ENCODE measurements at regions not wholly inside any gene's neighbourhood (a gene's known extent, or its start where the extent isn't known, plus 50 kb on each side); places are given as distances from the start of the nearest gene placed in this dataset.

DNA sequence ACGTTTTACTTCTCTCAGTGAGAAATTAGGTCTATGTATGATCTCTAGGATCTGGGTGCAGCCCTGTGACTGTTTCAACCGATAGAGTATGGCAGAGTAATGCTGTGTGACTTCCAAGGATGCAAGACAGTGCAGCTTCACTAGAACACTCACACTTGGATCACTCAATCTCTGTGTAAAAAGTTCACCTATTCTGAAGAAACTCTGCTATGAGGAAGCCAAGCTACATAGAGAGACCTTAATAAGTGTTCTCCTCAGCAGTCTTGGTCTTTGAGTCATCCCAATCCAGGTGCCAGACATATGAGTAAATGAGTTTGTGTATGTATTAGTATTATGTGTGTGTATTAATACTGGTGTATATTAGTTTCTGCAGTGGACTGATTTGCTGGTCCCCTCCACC lies 335.0 kb downstream of the NR4A2 start:
- Histone ChIP-seq H3K4me1 (no peaks in the 10 kb centered on the region), H3K9me3 (no peaks in the 10 kb centered on the region), H3K4me3 (no peak overlapping the region), H3K27me3 (no peaks in the 10 kb centered on the region), H3K27ac (no peak overlapping the region), H3K36me3 (no peaks in the 10 kb centered on the region)
- 71 to 91% methylated on average over 2 of the region's 2 CpGs for WGBS, 2 donors (ENCODE audit: low coverage in 1 of 2)
- no peak for TF ChIP-seq POLR2A (IDR thresholded peaks at IDR 0.05)
- no peak for TF ChIP-seq EP300 (IDR thresholded peaks at IDR 0.05)
- TF ChIP-seq POLR2AphosphoS5 (IDR thresholded peaks at IDR 0.05): no peak
- TF ChIP-seq, protein P1, sequence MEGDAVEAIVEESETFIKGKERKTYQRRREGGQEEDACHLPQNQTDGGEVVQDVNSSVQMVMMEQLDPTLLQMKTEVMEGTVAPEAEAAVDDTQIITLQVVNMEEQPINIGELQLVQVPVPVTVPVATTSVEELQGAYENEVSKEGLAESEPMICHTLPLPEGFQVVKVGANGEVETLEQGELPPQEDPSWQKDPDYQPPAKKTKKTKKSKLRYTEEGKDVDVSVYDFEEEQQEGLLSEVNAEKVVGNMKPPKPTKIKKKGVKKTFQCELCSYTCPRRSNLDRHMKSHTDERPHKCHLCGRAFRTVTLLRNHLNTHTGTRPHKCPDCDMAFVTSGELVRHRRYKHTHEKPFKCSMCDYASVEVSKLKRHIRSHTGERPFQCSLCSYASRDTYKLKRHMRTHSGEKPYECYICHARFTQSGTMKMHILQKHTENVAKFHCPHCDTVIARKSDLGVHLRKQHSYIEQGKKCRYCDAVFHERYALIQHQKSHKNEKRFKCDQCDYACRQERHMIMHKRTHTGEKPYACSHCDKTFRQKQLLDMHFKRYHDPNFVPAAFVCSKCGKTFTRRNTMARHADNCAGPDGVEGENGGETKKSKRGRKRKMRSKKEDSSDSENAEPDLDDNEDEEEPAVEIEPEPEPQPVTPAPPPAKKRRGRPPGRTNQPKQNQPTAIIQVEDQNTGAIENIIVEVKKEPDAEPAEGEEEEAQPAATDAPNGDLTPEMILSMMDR (IDR thresholded peaks at IDR 0.05): no peak
- no peak for ATAC-seq

DNA sequence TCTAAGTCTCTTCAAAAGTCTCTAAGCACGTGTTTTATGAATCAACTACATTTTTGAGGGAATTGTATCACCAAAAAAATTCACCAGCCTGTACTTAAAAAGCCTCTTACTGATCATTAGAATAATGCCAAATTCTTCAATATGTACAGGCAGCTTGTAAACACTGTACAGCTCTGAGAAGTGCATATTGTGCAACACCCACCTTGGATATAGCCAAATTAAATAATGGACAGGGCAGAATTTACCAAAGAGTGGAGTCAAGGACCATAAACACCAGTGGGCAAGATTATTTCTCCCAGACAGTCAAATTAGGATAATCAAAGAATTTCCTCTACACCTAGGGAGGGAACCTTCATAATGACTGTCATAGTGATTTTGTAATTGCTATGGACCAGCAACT lies 338.2 kb downstream of the NR4A2 start:
- TF ChIP-seq, protein P1 (IDR thresholded peaks at IDR 0.05): no peak
- TF ChIP-seq EP300 (IDR thresholded peaks at IDR 0.05) (no peak), POLR2A (IDR thresholded peaks at IDR 0.05) (no peak), POLR2AphosphoS5 (IDR thresholded peaks at IDR 0.05) (no peak)
- Histone ChIP-seq H3K4me1 (no peaks in the 10 kb centered on the region), H3K36me3 (no peaks in the 10 kb centered on the region), H3K27me3 (no peaks in the 10 kb centered on the region), H3K9me3 (no peaks in the 10 kb centered on the region), H3K4me3 (no peak overlapping the region), H3K27ac (no peak overlapping the region)
- no peak for ATAC-seq
- WGBS, 2 donors (ENCODE audit: low coverage in 1 of 2): 71 to 93% methylated on average over 1 of the region's 1 CpG

DNA sequence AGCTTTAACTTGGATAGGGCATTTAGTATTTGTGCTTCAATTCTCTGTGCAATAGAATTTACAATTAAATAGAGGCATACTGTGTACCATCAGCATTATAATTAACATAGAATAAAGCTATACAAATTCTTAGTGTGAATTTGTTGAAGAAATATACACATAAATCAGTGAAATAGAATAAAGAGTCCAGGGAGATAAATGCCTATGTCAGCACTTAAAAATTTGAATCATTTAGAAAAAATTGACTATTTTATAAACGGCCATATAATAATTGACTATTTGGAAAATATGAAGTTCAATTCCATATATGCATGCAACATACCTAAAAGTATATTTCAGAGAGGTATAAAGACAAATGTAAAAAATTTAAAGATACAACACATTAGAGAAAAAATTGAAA lies 348.7 kb downstream of the NR4A2 start:
- Histone ChIP-seq H3K4me3 (no peak overlapping the region), H3K27ac (no peak overlapping the region), H3K9me3 (no peaks in the 10 kb centered on the region), H3K27me3 (no peaks in the 10 kb centered on the region), H3K36me3 (no peaks in the 10 kb centered on the region), H3K4me1 (no peaks in the 10 kb centered on the region)
- no peak for TF ChIP-seq EP300 (IDR thresholded peaks at IDR 0.05)
- TF ChIP-seq POLR2A (IDR thresholded peaks at IDR 0.05): no peak
- TF ChIP-seq, protein P1 (IDR thresholded peaks at IDR 0.05): no peak
- no peak for TF ChIP-seq POLR2AphosphoS5 (IDR thresholded peaks at IDR 0.05)
- ATAC-seq: no peak
- WGBS, 2 donors (ENCODE audit: low coverage in 1 of 2): 71 to 76% methylated on average over 1 of the region's 1 CpG

DNA sequence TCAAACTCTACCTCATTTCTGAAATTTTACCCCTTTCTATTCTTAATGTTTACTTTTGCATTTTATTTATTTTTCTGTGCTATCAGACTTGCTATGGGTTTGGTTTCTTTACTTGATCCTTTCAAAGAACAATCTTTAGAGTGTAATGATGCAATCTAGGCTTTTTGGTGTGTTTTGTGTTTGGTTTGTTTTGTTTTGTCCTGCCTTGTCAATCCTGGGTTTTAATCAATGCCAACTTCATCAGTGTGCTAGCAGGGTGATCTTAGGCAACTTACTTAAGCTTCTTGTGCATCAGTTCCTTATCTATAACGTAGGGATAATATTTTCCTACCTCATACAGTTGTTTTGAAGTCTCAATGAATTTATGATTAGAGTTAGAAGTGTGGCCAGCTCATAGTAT lies 350.4 kb downstream of the NR4A2 start:
- WGBS, 2 donors (ENCODE audit: low coverage in 1 of 2): 38 to 56% methylated on average over 1 of the region's 1 CpG
- Histone ChIP-seq H3K27ac (no peak overlapping the region), H3K9me3 (no peaks in the 10 kb centered on the region), H3K36me3 (no peaks in the 10 kb centered on the region), H3K27me3 (no peaks in the 10 kb centered on the region), H3K4me3 (no peak overlapping the region), H3K4me1 (no peaks in the 10 kb centered on the region)
- TF ChIP-seq EP300 (IDR thresholded peaks at IDR 0.05) (no peak), POLR2A (IDR thresholded peaks at IDR 0.05) (no peak), POLR2AphosphoS5 (IDR thresholded peaks at IDR 0.05) (no peak)
- TF ChIP-seq, protein P1 (IDR thresholded peaks at IDR 0.05): no peak
- no peak for ATAC-seq

DNA sequence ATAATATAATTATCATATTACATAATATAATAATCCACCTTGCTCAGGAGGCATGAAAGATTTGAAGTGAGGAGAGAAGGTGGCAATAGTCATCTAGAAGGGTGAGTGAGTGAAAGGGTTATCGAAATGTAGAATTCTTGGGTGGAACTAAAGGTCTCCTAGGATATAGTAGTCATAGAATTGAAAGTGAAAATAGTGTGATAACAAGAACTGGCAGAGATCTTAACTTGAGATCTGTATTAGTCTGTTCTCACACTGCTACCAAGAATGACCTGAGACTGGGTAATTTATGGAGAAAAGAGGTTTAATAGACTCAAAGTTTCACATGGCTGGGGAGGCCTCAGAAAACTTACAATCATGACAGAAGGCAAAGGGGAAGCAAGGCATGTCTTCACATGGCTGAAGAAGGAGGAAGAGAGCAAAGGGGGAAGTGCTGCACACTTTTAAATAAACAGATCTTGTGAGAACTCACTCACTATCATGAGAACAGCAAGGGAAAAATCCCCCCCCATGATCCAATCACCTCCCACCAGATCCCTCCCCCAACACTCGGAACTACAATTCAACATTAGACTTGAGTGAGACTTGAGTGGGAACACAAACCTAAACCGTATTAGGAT lies 351.5 kb downstream of the NR4A2 start:
- TF ChIP-seq EP300 (IDR thresholded peaks at IDR 0.05): no peak
- no peak for TF ChIP-seq POLR2A (IDR thresholded peaks at IDR 0.05)
- TF ChIP-seq, protein P1 (IDR thresholded peaks at IDR 0.05): no peak
- no peaks in the 10 kb centered on the region for H3K27me3 ChIP-seq
- WGBS, 2 donors (ENCODE audit: low coverage in 1 of 2): 80 to 86% methylated on average over 2 of the region's 3 CpGs
- H3K9me3 ChIP-seq: no peaks in the 10 kb centered on the region
- no peak overlapping the region for H3K4me3 ChIP-seq
- H3K27ac ChIP-seq: no peak overlapping the region
- H3K36me3 ChIP-seq: no peaks in the 10 kb centered on the region
- peaks cover 0 to under 1% (median 0%) of the 10 kb centered on the region in 3 donors for H3K4me1 ChIP-seq
- no peak for ATAC-seq

Data from gastroesophageal sphincter (tissue), 4 donors.